GM12878 (cell line): ENCODE measurements at regions not wholly inside any gene's neighbourhood (a gene's known extent, or its start where the extent isn't known, plus 50 kb on each side); places are given as distances from the start of the nearest gene placed in this dataset.

ENCODE experiments used
- ATF2 ChIP-seq: IDR thresholded peaks from 2 replicates; pipeline ENCODE4 v1.6.1; 2012; ENCODE audit warnings: low read length, inconsistent platforms
- CEBPB ChIP-seq, 2 experiments: fragments of 150-350 bp in 1 of 2; IDR thresholded peaks; 2 replicates each; pipeline ENCODE4 v1.6.1; 2012 to 2014; ENCODE audit warnings: low read depth in 2 of 2, low read length in 2 of 2, borderline replicate concordance in 1 of 2, inconsistent platforms in 1 of 2
- CHD2 ChIP-seq: IDR thresholded peaks from 2 replicates; pipeline ENCODE4 v1.6.1; 2011; ENCODE audit warnings: low read depth, low read length, improper control_type of control experiment, borderline replicate concordance
- CTCF ChIP-seq, 3 experiments: IDR thresholded peaks in 2 of 3; conservative IDR thresholded peaks in 1 of 3; 2 replicates each; pipeline ENCODE4 v1.5.1; 2011; ENCODE audit warnings: low read depth in 3 of 3, low read length in 3 of 3, mild to moderate bottlenecking in 3 of 3, control low read depth in 2 of 3, moderate library complexity in 2 of 3, inconsistent platforms in 1 of 3, mixed read lengths in 1 of 3; ENCODE audit not compliant: control insufficient read depth in 2 of 3, insufficient read depth in 1 of 3; ENCODE audit errors: extremely low read depth in 1 of 3
- E2F4 ChIP-seq: IDR thresholded peaks from 2 replicates; pipeline ENCODE4 v1.6.1; 2012; ENCODE audit warnings: low read depth, low read length, improper control_type of control experiment
- FOS ChIP-seq: IDR thresholded peaks from 3 replicates; pipeline ENCODE4 v1.6.1; 2011; ENCODE audit warnings: borderline replicate concordance; ENCODE audit not compliant: insufficient read length; ENCODE audit errors: extremely low read depth
- MAX ChIP-seq: IDR thresholded peaks from 2 replicates; pipeline ENCODE4 v1.6.1; 2012; ENCODE audit warnings: low read depth, low read length, improper control_type of control experiment
- MXI1 ChIP-seq: fragments of 150-350 bp; IDR thresholded peaks from 2 replicates; pipeline ENCODE4 v1.6.1; 2011; ENCODE audit warnings: low read depth, mild to moderate bottlenecking, inconsistent platforms, low read length, improper control_type of control experiment
- NR2C2 ChIP-seq: IDR thresholded peaks from 2 replicates; pipeline ENCODE4 v1.6.1; 2011; ENCODE audit warnings: borderline replicate concordance, low read depth; ENCODE audit not compliant: control insufficient read depth, insufficient read length
- NR2F1 ChIP-seq: fragments of 450-650 bp; conservative IDR thresholded peaks from 2 replicates; pipeline ENCODE4 v1.6.1; 2017; ENCODE audit warnings: mild to moderate bottlenecking
- RELA ChIP-seq: fragments of 450-650 bp; IDR thresholded peaks from 2 replicates; pipeline ENCODE4 v1.8.0; 2014; ENCODE audit warnings: borderline replicate concordance; ENCODE audit not compliant: partially characterized antibody
- SMAD1 ChIP-seq: fragments of 450-650 bp; IDR thresholded peaks from 2 replicates; pipeline ENCODE4 v1.6.1; 2018; ENCODE audit warnings: mild to moderate bottlenecking, low read depth; ENCODE audit not compliant: partially characterized antibody

GRCh38 chr4:135249024-135249423 lies 1047.4 kb upstream of the PABPC4L start:
- TF ChIP-seq MAX (no peak), RELA (no peak), NR2C2 (no peak), CTCF (IDR thresholded peaks at IDR 0.05 in 2 of 3, conservative IDR thresholded peaks at IDR 0.05 in 1 of 3; ENCODE audit: control insufficient read depth in 2 of 3, extremely low read depth in 1 of 3, insufficient read depth in 1 of 3, low read depth in 3 of 3, low read length in 3 of 3) (no peak), FOS (no peak), CHD2 (no peak), ATF2 (no peak), E2F4 (no peak), CEBPB (IDR thresholded peaks at IDR 0.05; ENCODE audit: borderline replicate concordance in 1 of 2, low read depth in 2 of 2, low read length in 2 of 2) (no peak), SMAD1 (no peak), NR2F1 (no peak), MXI1 (no peak)
